Ovary (tissue), 7 donors: ENCODE measurements at regions not wholly inside any gene's neighbourhood (a gene's known extent, or its start where the extent isn't known, plus 50 kb on each side); places are given as distances from the start of the nearest gene placed in this dataset.

Source experiments
- DNase-seq, 5 donors: peaks; one replicate each; pipeline ENCODE4 v3.0.0-alpha.2; 2019 to 2020
- H3K27ac ChIP-seq, 2 donors: fragments of 200-600 bp; one replicate each; pipeline versions ENCODE4 v1.5.1 to v1.8.0; 2019 to 2022
- H3K27me3 ChIP-seq: fragments of 200-600 bp; one replicate; pipeline ENCODE4 v1.8.0; 2022
- H3K36me3 ChIP-seq: fragments of 200-600 bp; sonication (generic); one replicate; pipeline ENCODE4 v1.5.1; 2019
- H3K4me1 ChIP-seq: one replicate; pipeline ENCODE4 v1.8.1; 2013; ENCODE audit warnings: mild to moderate bottlenecking, moderate library complexity; ENCODE audit not compliant: insufficient read depth
- H3K4me3 ChIP-seq: fragments of 200-600 bp; sonication (generic); one replicate; pipeline ENCODE4 v1.5.1; 2017
- H3K9me3 ChIP-seq, 2 donors: fragments of 200-600 bp in 1 of 2; sonication (generic) in 1 of 2; one replicate each; pipeline versions ENCODE4 v1.5.1 to v1.8.1; 2013 to 2019; ENCODE audit warnings: mild to moderate bottlenecking in 1 of 2, moderate library complexity in 1 of 2
- EP300 ChIP-seq: sonication (generic); formaldehyde crosslinking; IDR thresholded peaks from one replicate; pipeline ENCODE4 v1.6.1; 2017; ENCODE audit warnings: antibody characterized with exemption
- POLR2A ChIP-seq: fragments of 450-650 bp; IDR thresholded peaks from one replicate; pipeline ENCODE4 v1.6.1; 2017; ENCODE audit warnings: antibody characterized with exemption, mild to moderate bottlenecking, moderate library complexity
- WGBS, 3 donors: extraction: QIAGEN DNeasy Blood & Tissue Kit in 1 of 3; methylation state at CpG; one replicate each; pipeline versions ENCODE4 v1.1.5 to v1.1.7; 2013 to 2017; 5-methylcytosine and 5-hydroxymethylcytosine counted together
- intact Hi-C, 4 donors: fragments of 100-400 bp; cut with DNase I; formaldehyde crosslinking; loops; one replicate each; pipeline versions ENCODE4 v1.11.0 to v1.15.1; 2022 to 2023
- TF ChIP-seq, protein P1 (sequence below), 3 donors: fragments of 450-650 bp in 2 of 3; fragments of 200-600 bp in 1 of 3; IDR thresholded peaks; one replicate each; pipeline versions ENCODE4 v1.5.1 to v1.8.0; 2016 to 2022; ENCODE audit warnings: antibody characterized with exemption in 3 of 3, mild to moderate bottlenecking in 1 of 3
- donor health status: DM: no; HTN: no; CAD: no; lungs with moderate emphysema.
- donor health status: DM: no; HTN: no; CAD: no.
- donor health status: Bipolar disorder and iron deficiency.
- donor health status: DM: no; HTN: no; CAD: no.
- donor health status: DM: yes; HTN: yes; CAD: no.

DNA sequence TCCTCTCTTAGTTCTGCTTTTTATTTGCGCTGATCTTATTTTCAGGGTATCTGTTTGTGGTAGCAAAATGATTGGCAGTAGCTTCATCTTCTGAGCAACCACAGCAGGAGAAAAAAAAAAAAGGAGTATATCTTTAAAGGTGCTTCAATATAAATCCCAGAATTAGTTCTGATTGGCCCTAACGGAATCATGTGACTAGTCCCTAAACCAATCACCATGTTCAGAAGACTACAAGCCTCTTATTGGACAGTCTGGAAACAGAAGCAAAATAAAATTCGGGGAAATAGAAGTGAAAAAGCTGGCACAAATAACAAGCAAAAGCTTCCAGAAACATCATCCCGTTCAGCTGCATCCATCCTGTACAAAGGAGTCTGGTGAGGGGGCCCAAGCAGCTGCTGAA, 49.9 kb upstream of the PTPRO start:
- no peaks in the 10 kb centered on the region for H3K9me3 ChIP-seq
- intact Hi-C loops, result loop anchor here (10.0 kb wide), 4 partner anchors 252 to 582 kb away; partner anchors contain the start of gene ART4 (in 2 of the 4)
- H3K36me3 ChIP-seq, result no peaks in the 10 kb centered on the region
- 87 to 92% (median 90%) methylated on average over 4 of the region's 4 CpGs for WGBS, 3 donors
- H3K27ac ChIP-seq, result no peak overlapping the region
- no peak for DNase-seq
- H3K4me1 ChIP-seq, result no peaks in the 10 kb centered on the region
- H3K27me3 ChIP-seq, result no peaks in the 10 kb centered on the region
- TF ChIP-seq, protein P1, sequence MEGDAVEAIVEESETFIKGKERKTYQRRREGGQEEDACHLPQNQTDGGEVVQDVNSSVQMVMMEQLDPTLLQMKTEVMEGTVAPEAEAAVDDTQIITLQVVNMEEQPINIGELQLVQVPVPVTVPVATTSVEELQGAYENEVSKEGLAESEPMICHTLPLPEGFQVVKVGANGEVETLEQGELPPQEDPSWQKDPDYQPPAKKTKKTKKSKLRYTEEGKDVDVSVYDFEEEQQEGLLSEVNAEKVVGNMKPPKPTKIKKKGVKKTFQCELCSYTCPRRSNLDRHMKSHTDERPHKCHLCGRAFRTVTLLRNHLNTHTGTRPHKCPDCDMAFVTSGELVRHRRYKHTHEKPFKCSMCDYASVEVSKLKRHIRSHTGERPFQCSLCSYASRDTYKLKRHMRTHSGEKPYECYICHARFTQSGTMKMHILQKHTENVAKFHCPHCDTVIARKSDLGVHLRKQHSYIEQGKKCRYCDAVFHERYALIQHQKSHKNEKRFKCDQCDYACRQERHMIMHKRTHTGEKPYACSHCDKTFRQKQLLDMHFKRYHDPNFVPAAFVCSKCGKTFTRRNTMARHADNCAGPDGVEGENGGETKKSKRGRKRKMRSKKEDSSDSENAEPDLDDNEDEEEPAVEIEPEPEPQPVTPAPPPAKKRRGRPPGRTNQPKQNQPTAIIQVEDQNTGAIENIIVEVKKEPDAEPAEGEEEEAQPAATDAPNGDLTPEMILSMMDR (IDR thresholded peaks at IDR 0.05), result no peak
- TF ChIP-seq EP300, result no peak
- TF ChIP-seq POLR2A, result no peak
- no peak overlapping the region for H3K4me3 ChIP-seq
